ENCODE measurements at regions not wholly inside any gene's neighbourhood (a gene's known extent, or its start where the extent isn't known, plus 50 kb on each side); places are given as distances from the start of the nearest gene placed in this dataset.

GRCh38 chr11:81340225-81340624 is 1393.4 kb downstream of the FAM181B start:
- H3K27ac ChIP-seq (ENCODE audit: low read depth, low read length, poor library complexity, severe bottlenecking) = no peak overlapping the region
- no peak overlapping the region for H3K9ac ChIP-seq (ENCODE audit: low read length)
- H3F3A ChIP-seq (ENCODE audit: insufficient read depth, low read length) = no peaks in the 10 kb centered on the region
- H2AFZ ChIP-seq (ENCODE audit: low read length) = no peak overlapping the region
- no peaks in the 10 kb centered on the region for H3K79me2 ChIP-seq (ENCODE audit: insufficient read depth, low read length)
- no peaks in the 10 kb centered on the region for H3K4me1 ChIP-seq (ENCODE audit: insufficient read depth, low read length, severe bottlenecking)
- H3K27me3 ChIP-seq (ENCODE audit: insufficient read depth, low read length) = no peaks in the 10 kb centered on the region
- no peaks in the 10 kb centered on the region for H3K9me2 ChIP-seq (ENCODE audit: low read depth, low read length)
- no peaks in the 10 kb centered on the region for H3K36me3 ChIP-seq (ENCODE audit: insufficient read depth, low read length)
- no peak overlapping the region for H3K4me3 ChIP-seq (ENCODE audit: low read depth, low read length, poor library complexity, severe bottlenecking)
- H3K9me3 ChIP-seq (ENCODE audit: low read length) = no peaks in the 10 kb centered on the region
- TF ChIP-seq, protein P1, sequence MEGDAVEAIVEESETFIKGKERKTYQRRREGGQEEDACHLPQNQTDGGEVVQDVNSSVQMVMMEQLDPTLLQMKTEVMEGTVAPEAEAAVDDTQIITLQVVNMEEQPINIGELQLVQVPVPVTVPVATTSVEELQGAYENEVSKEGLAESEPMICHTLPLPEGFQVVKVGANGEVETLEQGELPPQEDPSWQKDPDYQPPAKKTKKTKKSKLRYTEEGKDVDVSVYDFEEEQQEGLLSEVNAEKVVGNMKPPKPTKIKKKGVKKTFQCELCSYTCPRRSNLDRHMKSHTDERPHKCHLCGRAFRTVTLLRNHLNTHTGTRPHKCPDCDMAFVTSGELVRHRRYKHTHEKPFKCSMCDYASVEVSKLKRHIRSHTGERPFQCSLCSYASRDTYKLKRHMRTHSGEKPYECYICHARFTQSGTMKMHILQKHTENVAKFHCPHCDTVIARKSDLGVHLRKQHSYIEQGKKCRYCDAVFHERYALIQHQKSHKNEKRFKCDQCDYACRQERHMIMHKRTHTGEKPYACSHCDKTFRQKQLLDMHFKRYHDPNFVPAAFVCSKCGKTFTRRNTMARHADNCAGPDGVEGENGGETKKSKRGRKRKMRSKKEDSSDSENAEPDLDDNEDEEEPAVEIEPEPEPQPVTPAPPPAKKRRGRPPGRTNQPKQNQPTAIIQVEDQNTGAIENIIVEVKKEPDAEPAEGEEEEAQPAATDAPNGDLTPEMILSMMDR (IDR thresholded peaks at IDR 0.05; ENCODE audit: low read length) = no peak
- TF ChIP-seq EZH2 (IDR thresholded peaks at IDR 0.05; ENCODE audit: borderline replicate concordance, low read length) = no peak
- no peak overlapping the region for H3K4me2 ChIP-seq (ENCODE audit: low read length)
- H4K20me1 ChIP-seq (ENCODE audit: insufficient read depth, low read length) = no peaks in the 10 kb centered on the region

GRCh38 chr11:81339521-81339920 is 1394.1 kb downstream of the FAM181B start:
- no peaks in the 10 kb centered on the region for H3K4me1 ChIP-seq (ENCODE audit: insufficient read depth, low read length, severe bottlenecking)
- H3K79me2 ChIP-seq (ENCODE audit: insufficient read depth, low read length) = no peaks in the 10 kb centered on the region
- H3K9ac ChIP-seq (ENCODE audit: low read length) = no peak overlapping the region
- no peak overlapping the region for H3K27ac ChIP-seq (ENCODE audit: low read depth, low read length, poor library complexity, severe bottlenecking)
- no peaks in the 10 kb centered on the region for H3K9me3 ChIP-seq (ENCODE audit: low read length)
- H3K36me3 ChIP-seq (ENCODE audit: insufficient read depth, low read length) = no peaks in the 10 kb centered on the region
- no peaks in the 10 kb centered on the region for H3K9me2 ChIP-seq (ENCODE audit: low read depth, low read length)
- H3K4me3 ChIP-seq (ENCODE audit: low read depth, low read length, poor library complexity, severe bottlenecking) = no peak overlapping the region
- no peak overlapping the region for H3K4me2 ChIP-seq (ENCODE audit: low read length)
- H3F3A ChIP-seq (ENCODE audit: insufficient read depth, low read length) = no peaks in the 10 kb centered on the region
- no peak overlapping the region for H2AFZ ChIP-seq (ENCODE audit: low read length)
- TF ChIP-seq, protein P1 (IDR thresholded peaks at IDR 0.05; ENCODE audit: low read length) = no peak
- no peak for TF ChIP-seq EZH2 (IDR thresholded peaks at IDR 0.05; ENCODE audit: borderline replicate concordance, low read length)
- H4K20me1 ChIP-seq (ENCODE audit: insufficient read depth, low read length) = no peaks in the 10 kb centered on the region
- H3K27me3 ChIP-seq (ENCODE audit: insufficient read depth, low read length) = no peaks in the 10 kb centered on the region

- Histone ChIP-seq H3K9ac (ENCODE audit: low read length) (no peak overlapping the region), H3K36me3 (ENCODE audit: insufficient read depth, low read length) (no peaks in the 10 kb centered on the region), H3K79me2 (ENCODE audit: insufficient read depth, low read length) (no peaks in the 10 kb centered on the region), H3K9me2 (ENCODE audit: low read depth, low read length) (no peaks in the 10 kb centered on the region), H3F3A (ENCODE audit: insufficient read depth, low read length) (no peaks in the 10 kb centered on the region), H3K9me3 (ENCODE audit: low read length) (no peaks in the 10 kb centered on the region), H2AFZ (ENCODE audit: low read length) (no peak overlapping the region), H3K27me3 (ENCODE audit: insufficient read depth, low read length) (no peaks in the 10 kb centered on the region), H3K4me3 (ENCODE audit: low read depth, low read length, poor library complexity, severe bottlenecking) (no peak overlapping the region), H4K20me1 (ENCODE audit: insufficient read depth, low read length) (no peaks in the 10 kb centered on the region), H3K4me1 (ENCODE audit: insufficient read depth, low read length, severe bottlenecking) (no peaks in the 10 kb centered on the region), H3K27ac (ENCODE audit: low read depth, low read length, poor library complexity, severe bottlenecking) (no peak overlapping the region), H3K4me2 (ENCODE audit: low read length) (no peak overlapping the region)
- TF ChIP-seq EZH2 (IDR thresholded peaks at IDR 0.05; ENCODE audit: borderline replicate concordance, low read length) = no peak
Measured at GRCh38 chr11:81337756-81338155, 1395.9 kb downstream of the FAM181B start.

GRCh38 chr11:81332276-81332675 is 1401.4 kb downstream of the FAM181B start:
- Histone ChIP-seq H4K20me1 (ENCODE audit: insufficient read depth, low read length) (no peaks in the 10 kb centered on the region), H3K9ac (ENCODE audit: low read length) (no peak overlapping the region), H3K4me3 (ENCODE audit: low read depth, low read length, poor library complexity, severe bottlenecking) (no peak overlapping the region), H3K27ac (ENCODE audit: low read depth, low read length, poor library complexity, severe bottlenecking) (no peak overlapping the region), H3K4me1 (ENCODE audit: insufficient read depth, low read length, severe bottlenecking) (no peaks in the 10 kb centered on the region), H3K36me3 (ENCODE audit: insufficient read depth, low read length) (no peaks in the 10 kb centered on the region), H3K79me2 (ENCODE audit: insufficient read depth, low read length) (no peaks in the 10 kb centered on the region), H3F3A (ENCODE audit: insufficient read depth, low read length) (no peaks in the 10 kb centered on the region), H2AFZ (ENCODE audit: low read length) (no peak overlapping the region), H3K27me3 (ENCODE audit: insufficient read depth, low read length) (no peaks in the 10 kb centered on the region), H3K9me3 (ENCODE audit: low read length) (no peaks in the 10 kb centered on the region), H3K4me2 (ENCODE audit: low read length) (no peak overlapping the region), H3K9me2 (ENCODE audit: low read depth, low read length) (no peaks in the 10 kb centered on the region)
- no peak for TF ChIP-seq EZH2 (IDR thresholded peaks at IDR 0.05; ENCODE audit: borderline replicate concordance, low read length)
- TF ChIP-seq, protein P1 (IDR thresholded peaks at IDR 0.05; ENCODE audit: low read length) = no peak

All from OCI-LY1 (cell line).